ENCODE measurements at regions not wholly inside any gene's neighbourhood (a gene's known extent, or its start where the extent isn't known, plus 50 kb on each side); places are given as distances from the start of the nearest gene placed in this dataset.

DNA sequence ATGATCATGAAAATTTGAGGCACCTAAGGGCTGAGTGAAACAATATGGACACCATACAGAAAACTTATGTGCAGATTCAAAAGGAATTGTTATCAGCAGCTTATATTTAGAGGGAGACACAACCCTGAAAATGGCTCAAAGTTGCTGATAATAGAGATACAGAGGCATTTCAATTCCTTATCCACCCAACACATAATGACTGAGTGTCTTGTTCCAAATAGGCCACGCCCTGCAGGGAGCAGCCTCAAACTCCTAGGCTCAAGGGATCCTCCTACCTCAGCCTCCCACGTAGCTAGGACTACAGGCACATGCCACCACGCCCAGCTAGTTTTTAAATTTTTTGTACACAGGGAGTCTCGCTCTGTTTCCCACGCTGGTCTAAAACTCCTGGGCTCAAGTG is 79.0 kb downstream of the LBH start:
- TF ChIP-seq CTCF (IDR thresholded peaks at IDR 0.05; ENCODE audit: control insufficient read depth, extremely low read depth, insufficient read depth) = no peak
- no peak for DNase-seq (ENCODE audit: low read depth)
- H3K4me3 ChIP-seq (ENCODE audit: low read depth, low read length) = no peak overlapping the region

- no peak for TF ChIP-seq CTCF (IDR thresholded peaks at IDR 0.05; ENCODE audit: control insufficient read depth, extremely low read depth, insufficient read depth)
- no peak for DNase-seq (ENCODE audit: low read depth)
These were observed 79.6 kb downstream of the LBH start for GRCh38 chr2:30310955-30311354.

DNA sequence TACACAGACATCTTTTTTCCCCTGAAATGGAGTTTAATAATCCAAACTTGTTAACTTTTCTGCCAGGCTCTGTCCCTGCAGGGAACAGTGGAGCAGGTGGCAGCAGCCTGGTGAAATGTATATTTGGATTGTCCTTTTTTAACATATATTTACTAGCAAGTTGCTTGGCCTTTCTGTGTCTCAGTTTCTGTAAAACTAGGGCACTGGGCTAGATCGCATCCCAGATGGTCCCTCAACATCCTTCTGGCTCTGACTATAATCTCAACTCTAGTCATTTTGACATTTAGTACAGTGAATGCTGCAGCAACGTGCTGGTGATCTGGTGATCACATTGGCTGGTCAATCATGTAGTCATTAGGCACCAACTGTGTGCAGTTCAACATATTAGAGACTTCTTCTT is 80.4 kb downstream of the LBH start:
- no peak for DNase-seq (ENCODE audit: low read depth)
- no peak overlapping the region for H3K4me3 ChIP-seq (ENCODE audit: low read depth, low read length)
- no peak for TF ChIP-seq CTCF (IDR thresholded peaks at IDR 0.05; ENCODE audit: control insufficient read depth, extremely low read depth, insufficient read depth)

More at GRCh38 chr2:30310955-30311354, 79.6 kb downstream of the LBH start:
- H3K4me3 ChIP-seq (ENCODE audit: low read depth, low read length) = no peak overlapping the region

- TF ChIP-seq CTCF (IDR thresholded peaks at IDR 0.05; ENCODE audit: control insufficient read depth, extremely low read depth, insufficient read depth) = no peak
- DNase-seq (ENCODE audit: low read depth) = no peak
- H3K4me3 ChIP-seq (ENCODE audit: low read depth, low read length) = no peak overlapping the region
These were observed 81.6 kb downstream of the LBH start for GRCh38 chr2:30312916-30313315.

- no peak for TF ChIP-seq CTCF (IDR thresholded peaks at IDR 0.05; ENCODE audit: control insufficient read depth, extremely low read depth, insufficient read depth)
- DNase-seq (ENCODE audit: low read depth) = no peak
These were observed 83.6 kb downstream of the LBH start for GRCh38 chr2:30314981-30315380.

GRCh38 chr2:30315391-30316063 is 84.2 kb downstream of the LBH start:
- TF ChIP-seq CTCF (IDR thresholded peaks at IDR 0.05; ENCODE audit: control insufficient read depth, extremely low read depth, insufficient read depth) = no peak
- H3K4me3 ChIP-seq (ENCODE audit: low read depth, low read length) = no peak overlapping the region
- DNase-seq (ENCODE audit: low read depth) = no peak

More at GRCh38 chr2:30314981-30315380, 83.6 kb downstream of the LBH start:
- H3K4me3 ChIP-seq (ENCODE audit: low read depth, low read length) = no peak overlapping the region

DNA sequence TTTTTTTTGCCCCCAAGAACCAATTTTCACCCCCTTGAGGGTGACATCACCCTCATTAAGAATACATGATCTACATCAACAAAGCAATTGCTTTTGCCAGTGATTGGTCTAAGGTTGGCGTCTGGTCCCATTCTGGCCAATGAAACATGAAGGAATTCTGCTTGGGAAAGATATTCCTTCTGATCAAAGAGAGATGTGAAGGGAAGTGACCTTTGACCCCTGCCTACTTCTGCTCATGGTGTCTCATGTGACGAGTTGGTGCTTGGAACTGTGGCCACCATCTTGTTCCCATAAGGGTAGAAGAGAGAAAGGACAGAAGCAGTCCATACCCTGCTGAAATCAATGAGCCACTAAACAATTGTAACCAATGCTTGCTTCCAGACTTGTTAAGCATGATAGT is 85.1 kb downstream of the LBH start:
- no peak overlapping the region for H3K4me3 ChIP-seq (ENCODE audit: low read depth, low read length)
- TF ChIP-seq CTCF (IDR thresholded peaks at IDR 0.05; ENCODE audit: control insufficient read depth, extremely low read depth, insufficient read depth) = no peak
- DNase-seq (ENCODE audit: low read depth) = no peak
